HepG2 (cell line): ENCODE measurements at regions not wholly inside any gene's neighbourhood (a gene's known extent, or its start where the extent isn't known, plus 50 kb on each side); places are given as distances from the start of the nearest gene placed in this dataset.

ENCODE experiments used
- ATAC-seq: fragments of 200-7000 bp; cut with Tn5 transposase; 3 replicates; pipeline ENCODE4 v1.9.1; 2020; ENCODE audit warnings: mild to moderate bottlenecking, moderate library complexity
- BruUV-seq: library from RNA; stranded (reverse); fragments of 400-500 nt; replicated peaks from 2 replicates; lab custom pipeline; 2021; lab: Mats Ljungman, UMichigan
- CTCF ChIA-PET: fragments of 300-600 bp; formaldehyde crosslinking; extraction: SDS; loops from one replicate; lab custom pipeline; 2021; ENCODE audit warnings: low total read pairs, inconsistent platforms, low intra/inter-chr PET ratio; lab: Yijun Ruan, JAX
- POLR2A ChIA-PET: fragments of 350-600 bp; sonication (Branson Sonifier 250); formaldehyde crosslinking; loops from one replicate; lab custom pipeline; 2020; ENCODE audit warnings: antibody characterized with exemption, inconsistent platforms; lab: Yijun Ruan, JAX
- DNase-seq: peaks from one replicate; pipeline ENCODE4 v3.0.0-alpha.2; 2015; ENCODE audit warnings: low spot score
- FAIRE-seq: peaks from 3 replicates; lab custom pipeline; 2011; peaks lifted over from hg19 to GRCh38; lab: Jason Lieb, UNC
- H2AFZ ChIP-seq: one replicate; pipeline ENCODE4 v1.6.1; 2011; ENCODE audit warnings: low read length, inconsistent platforms
- H3K27ac ChIP-seq: fragments of 300-600 bp; 3 replicates; pipeline ENCODE4 v1.8.0; 2011; ENCODE audit warnings: mixed run types, mild to moderate bottlenecking, mixed read lengths, low read length, inconsistent platforms; ENCODE audit not compliant: insufficient read depth; ENCODE audit errors: extremely low read length
- H3K27me3 ChIP-seq, 2 experiments: fragments of 200-600 bp in 1 of 2; 2 replicates in 1 of 2; 3 replicates in 1 of 2; pipeline versions ENCODE4 v1.6.0 to v1.8.0; 2011; ENCODE audit warnings: low read length in 2 of 2, mild to moderate bottlenecking in 2 of 2, moderate library complexity in 2 of 2, inconsistent platforms in 1 of 2; ENCODE audit not compliant: insufficient read depth in 2 of 2, control insufficient read depth in 1 of 2
- H3K36me3 ChIP-seq, 2 experiments: fragments of 200-600 bp in 1 of 2; replicated peaks in 1 of 2; 2 replicates in 1 of 2; 3 replicates in 1 of 2; pipeline versions ENCODE4 v1.5.1 to v1.8.0; 2011; ENCODE audit warnings: low read length in 2 of 2, inconsistent platforms in 1 of 2; ENCODE audit not compliant: insufficient read depth in 2 of 2, control insufficient read depth in 1 of 2
- H3K4me1 ChIP-seq: 2 replicates; pipeline ENCODE4 v1.5.1; 2012; ENCODE audit warnings: low read length, inconsistent platforms; ENCODE audit not compliant: insufficient read depth
- H3K4me2 ChIP-seq: 2 replicates; pipeline ENCODE4 v1.6.0; 2011; ENCODE audit warnings: low read depth, low read length, inconsistent platforms
- H3K4me3 ChIP-seq, 3 experiments: fragments of 200-600 bp in 1 of 3; sonication (generic), shearing (Covaris generic) in 1 of 3; replicated peaks in 1 of 3; 2 replicates each; pipeline ENCODE4 v1.5.1; 2011 to 2016; ENCODE audit warnings: low read length in 3 of 3, inconsistent platforms in 2 of 3, low read depth in 2 of 3, mild to moderate bottlenecking in 2 of 3, control low read depth in 1 of 3, mixed read lengths in 1 of 3; ENCODE audit not compliant: insufficient read depth in 1 of 3
- H3K79me2 ChIP-seq: one replicate; pipeline ENCODE4 v1.6.1; 2011; ENCODE audit warnings: low read length, inconsistent platforms; ENCODE audit not compliant: insufficient read depth
- H3K9ac ChIP-seq: 2 replicates; pipeline ENCODE4 v1.6.0; 2011; ENCODE audit warnings: mild to moderate bottlenecking, low read depth, low read length, inconsistent platforms; ENCODE audit not compliant: insufficient read depth
- H3K9me3 ChIP-seq: 2 replicates; pipeline ENCODE4 v1.5.1; 2012; ENCODE audit warnings: mild to moderate bottlenecking, low read length
- H4K20me1 ChIP-seq: 2 replicates; pipeline ENCODE4 v1.6.0; 2011; ENCODE audit warnings: inconsistent platforms, mild to moderate bottlenecking, low read length, moderate library complexity; ENCODE audit not compliant: insufficient read depth
- CTCF ChIP-seq: sonication (generic); formaldehyde crosslinking; IDR thresholded peaks from 2 replicates; pipeline ENCODE4 v1.5.0; 2020; ENCODE audit warnings: mild to moderate bottlenecking, missing genetic modification reagents, moderate library complexity
- FOXA1 ChIP-seq, 2 experiments: fragments of 450-650 bp in 1 of 2; sonication (generic) in 1 of 2; formaldehyde crosslinking in 1 of 2; IDR thresholded peaks; 2 replicates each; pipeline versions ENCODE4 v1.4.0 to v1.6.1; 2016 to 2020; ENCODE audit warnings: missing genetic modification reagents in 1 of 2
- FOXA3 ChIP-seq: IDR thresholded peaks from 2 replicates; pipeline ENCODE4 v1.6.1; 2016; ENCODE audit warnings: missing genetic modification reagents, missing compliant biosample characterization
- JARID2 ChIP-seq: sonication (generic); formaldehyde crosslinking; IDR thresholded peaks from 2 replicates; pipeline ENCODE4 v1.8.1; 2023; ENCODE audit warnings: missing genetic modification reagents, inconsistent platforms; ENCODE audit not compliant: insufficient replicate concordance
- MAFK ChIP-seq, 2 experiments: IDR thresholded peaks in 1 of 2; conservative IDR thresholded peaks in 1 of 2; 2 replicates each; pipeline ENCODE4 v1.6.1; 2011; ENCODE audit warnings: improper control_type of control experiment in 2 of 2, low read length in 2 of 2
- RAD21 ChIP-seq: fragments of 450-650 bp; formaldehyde crosslinking; IDR thresholded peaks from 2 replicates; pipeline ENCODE4 v1.5.0; 2020; ENCODE audit warnings: mild to moderate bottlenecking
- REXO4 ChIP-seq: sonication (generic); formaldehyde crosslinking; IDR thresholded peaks from 2 replicates; pipeline ENCODE4 v1.8.0; 2022; ENCODE audit warnings: missing genetic modification reagents, mild to moderate bottlenecking, borderline replicate concordance
- SMC3 ChIP-seq: IDR thresholded peaks from 2 replicates; pipeline ENCODE4 v1.6.1; 2011; ENCODE audit warnings: low read length, improper control_type of control experiment
- SP140L ChIP-seq: sonication (generic); formaldehyde crosslinking; IDR thresholded peaks from 2 replicates; pipeline ENCODE4 v1.4.0; 2020; ENCODE audit warnings: missing genetic modification reagents, borderline replicate concordance
- STAG1 ChIP-seq: sonication (generic); formaldehyde crosslinking; IDR thresholded peaks from 2 replicates; pipeline ENCODE4 v1.4.0; 2020; ENCODE audit warnings: missing genetic modification reagents
- ZNF672 ChIP-seq: sonication (generic); formaldehyde crosslinking; IDR thresholded peaks from 2 replicates; pipeline ENCODE4 v1.8.1; 2022; ENCODE audit warnings: missing genetic modification reagents
- ZSCAN5A ChIP-seq: sonication (generic); formaldehyde crosslinking; IDR thresholded peaks from 2 replicates; pipeline ENCODE4 v1.8.0; 2022; ENCODE audit warnings: mild to moderate bottlenecking, missing genetic modification reagents, borderline replicate concordance
- WGBS: methylation state at CpG from one replicate; pipeline ENCODE4 v1.1.6; 2017; ENCODE audit warnings: low lambda C conversion rate; 5-methylcytosine and 5-hydroxymethylcytosine counted together
- in situ Hi-C: cut with HindIII; loops from 2 replicates; pipeline ENCODE4 v1.10.0; 2017; ENCODE audit warnings: low pct_unique_long_range_greater_than_20kb; ENCODE audit not compliant: extremely low pct_ligation_motif_present
- intact Hi-C: fragments of 100-400 bp; cut with micrococcal nuclease; formaldehyde crosslinking; loops from one replicate; pipeline ENCODE4 v1.10.0; 2022; ENCODE audit not compliant: unreplicated experiment

- Histone ChIP-seq H3K9me3 (no peaks in the 10 kb centered on the region), H3K4me2 (no peak overlapping the region), H4K20me1 (no peaks in the 10 kb centered on the region)
- 0% methylated on average over 5 of the region's 5 CpGs for WGBS
- ATAC-seq = peak; percentile 93
- BruUV-seq = no TSS peak
- POLR2A ChIA-PET = no interaction called here
- FAIRE-seq = peak; percentile 81
- TF ChIP-seq JARID2 (CRISPR knock-in tag) (no peak), ZNF672 (no peak), SMC3 (peak; percentile 75), STAG1 (CRISPR knock-in tag) (peak; percentile 62), ZSCAN5A (CRISPR knock-in tag) (no peak), RAD21 (0 out of 2 replicates have a peak, but pooled peaks have one; percentile 13), CTCF (peak; percentile 74), MAFK (conservative IDR thresholded peaks at IDR 0.05 in 1 of 2, IDR thresholded peaks at IDR 0.05 in 1 of 2; ENCODE audit: low read length in 2 of 2) (0 out of 4 replicates have a peak, but pooled peaks of 1 of the 2 experiments have one; percentile 9), SP140L (no peak), FOXA3 (CRISPR knock-in tag) (peak; percentile 15; the same call in 1 of the 2 replicates), REXO4 (no peak), FOXA1 (IDR thresholded peaks at IDR 0.05) (no peak), FOXA1 (CRISPR knock-in tag; IDR thresholded peaks at IDR 0.05) (0 out of 2 replicates have a peak, but pooled peaks have one; percentile 9)
- TF ChIP-seq, all 625 proteins: peak for 7
- Histone ChIP-seq H3K27ac (no peak overlapping the region), H3K9ac (no peak overlapping the region), H3K27me3 (no peaks in the 10 kb centered on the region), H3K4me1 (no peaks in the 10 kb centered on the region), H3K36me3 (no peaks in the 10 kb centered on the region), H3K79me2 (no peaks in the 10 kb centered on the region), H2AFZ (no peak overlapping the region), H3K4me3 (no peak overlapping the region)
- in situ Hi-C loops = loop anchor here (10.0 kb wide), 1 partner anchor 216 kb away; no protein-coding TSS in a partner anchor
- intact Hi-C loops = loop anchor here (1.0 kb wide), 1 partner anchor 219 kb away; no protein-coding TSS in a partner anchor
- CTCF ChIA-PET = interaction anchor here (1.6 kb wide), 1 partner anchor 219 kb away, joined by 11 read pairs; no protein-coding TSS in a partner anchor
- DNase-seq = peak; percentile 53
Measured at GRCh38 chr13:23020246-23020843, 160.4 kb upstream of the SGCG start.
